GM12872 (cell line): ENCODE measurements at regions not wholly inside any gene's neighbourhood (a gene's known extent, or its start where the extent isn't known, plus 50 kb on each side); places are given as distances from the start of the nearest gene placed in this dataset.

Experiments used
- CTCF ChIP-seq: IDR thresholded peaks from 3 replicates; pipeline ENCODE4 v1.5.1; 2011; ENCODE audit warnings: low read depth, mild to moderate bottlenecking, low read length, moderate library complexity; ENCODE audit not compliant: insufficient read depth

GRCh38 chr11:101277036-101277435, 147.4 kb upstream of the PGR start:
- no peak for TF ChIP-seq CTCF

- no peak for TF ChIP-seq CTCF
Observed at GRCh38 chr11:101269990-101270660, 140.5 kb upstream of the PGR start.

- no peak for TF ChIP-seq CTCF
Observed at GRCh38 chr11:101269390-101269789, 139.8 kb upstream of the PGR start.

- TF ChIP-seq CTCF, result no peak
Observed at GRCh38 chr11:101267654-101268053, 138.0 kb upstream of the PGR start.

GRCh38 chr11:101264306-101264705, 134.7 kb upstream of the PGR start:
- TF ChIP-seq CTCF, result no peak

GRCh38 chr11:101262995-101263394, 133.4 kb upstream of the PGR start:
- no peak for TF ChIP-seq CTCF

- TF ChIP-seq CTCF, result no peak
Observed at GRCh38 chr11:101262258-101262657, 132.6 kb upstream of the PGR start.
